ENCODE measurements at regions not wholly inside any gene's neighbourhood (a gene's known extent, or its start where the extent isn't known, plus 50 kb on each side); places are given as distances from the start of the nearest gene placed in this dataset.

DNA sequence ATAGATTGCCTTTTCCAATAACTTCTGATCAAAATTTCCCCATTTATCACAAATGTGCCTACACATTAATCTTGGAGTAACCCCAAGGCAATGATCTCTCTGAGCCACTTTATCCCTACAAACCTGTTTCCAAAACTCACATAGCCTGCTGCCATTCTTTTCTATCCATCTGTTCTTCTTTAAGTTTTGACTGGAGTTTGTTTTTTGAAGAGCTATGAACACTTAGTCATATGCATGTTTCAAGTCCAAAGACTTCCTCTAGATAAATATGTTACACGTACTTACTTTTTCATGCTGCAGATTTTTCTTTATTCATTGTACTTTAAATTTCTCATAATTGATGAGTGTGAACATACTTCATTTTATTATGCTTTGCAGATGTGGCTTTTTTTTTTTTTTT is 488.9 kb upstream of the CITED2 start:
- TF ChIP-seq CTCF (IDR thresholded peaks at IDR 0.05; ENCODE audit: low read length) (no peak), EZH2phosphoT487 (IDR thresholded peaks at IDR 0.05; ENCODE audit: low read length) (no peak), EZH2 (optimal IDR thresholded peaks at IDR 0.05; ENCODE audit: low read depth, low read length) (no peak)
